GM23248 (cell line): ENCODE measurements at regions not wholly inside any gene's neighbourhood (a gene's known extent, or its start where the extent isn't known, plus 50 kb on each side); places are given as distances from the start of the nearest gene placed in this dataset.

Experiments used
- EZH2 ChIP-seq: fragments of 200-600 bp; sonication (generic); IDR thresholded peaks from 2 replicates; pipeline ENCODE4 v1.6.1; 2018; ENCODE audit warnings: antibody characterized with exemption, mild to moderate bottlenecking; ENCODE audit not compliant: insufficient read depth, poor library complexity, severe bottlenecking
- EZH2phosphoT487 ChIP-seq: fragments of 200-600 bp; sonication (generic); IDR thresholded peaks from 2 replicates; pipeline ENCODE4 v1.6.1; 2018; ENCODE audit warnings: antibody characterized with exemption, moderate library complexity, mild to moderate bottlenecking, low read depth; ENCODE audit not compliant: insufficient read depth

DNA sequence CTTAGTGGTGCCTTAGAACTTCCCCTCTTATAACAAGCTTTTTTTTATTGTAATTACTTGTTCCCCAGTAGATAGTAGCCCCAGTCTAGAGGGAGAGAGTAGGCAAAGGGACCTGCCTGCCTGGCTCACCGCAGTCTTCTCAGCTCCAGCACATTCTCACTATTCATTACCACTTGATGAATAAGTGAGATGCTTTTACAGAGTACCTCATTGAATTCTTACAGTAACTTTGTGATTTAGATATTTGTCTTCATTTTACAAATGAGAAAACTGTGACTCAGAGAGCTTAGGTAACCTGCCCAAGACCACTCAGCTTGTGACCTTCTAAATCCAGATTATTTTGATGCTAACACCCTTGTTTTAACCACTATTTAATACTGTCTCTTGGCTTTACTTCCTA lies 77.8 kb downstream of the CHRNA1 start:
- no peak for TF ChIP-seq EZH2phosphoT487
- no peak for TF ChIP-seq EZH2
